Fibroblast of mammary gland (primary cell): ENCODE measurements at regions not wholly inside any gene's neighbourhood (a gene's known extent, or its start where the extent isn't known, plus 50 kb on each side); places are given as distances from the start of the nearest gene placed in this dataset.

Experiments
- DNase-seq: peaks from one replicate; pipeline ENCODE4 v3.0.0-alpha.2; 2010; ENCODE audit warnings: low read depth
- H3K4me3 ChIP-seq: 2 replicates; pipeline ENCODE4 v1.5.1; 2011; ENCODE audit warnings: low read depth, mild to moderate bottlenecking, low read length, moderate library complexity; ENCODE audit not compliant: control insufficient read depth
- TF ChIP-seq, protein P1 (sequence below): conservative IDR thresholded peaks from 2 replicates; pipeline ENCODE4 v1.5.1; 2011; ENCODE audit warnings: low read depth, low read length, inconsistent platforms; ENCODE audit not compliant: control insufficient read depth, insufficient read depth

GRCh38 chr9:92173318-92173717 lies 58.1 kb upstream of the SPTLC1 start:
- H3K4me3 ChIP-seq = no peak overlapping the region
- TF ChIP-seq, protein P1, sequence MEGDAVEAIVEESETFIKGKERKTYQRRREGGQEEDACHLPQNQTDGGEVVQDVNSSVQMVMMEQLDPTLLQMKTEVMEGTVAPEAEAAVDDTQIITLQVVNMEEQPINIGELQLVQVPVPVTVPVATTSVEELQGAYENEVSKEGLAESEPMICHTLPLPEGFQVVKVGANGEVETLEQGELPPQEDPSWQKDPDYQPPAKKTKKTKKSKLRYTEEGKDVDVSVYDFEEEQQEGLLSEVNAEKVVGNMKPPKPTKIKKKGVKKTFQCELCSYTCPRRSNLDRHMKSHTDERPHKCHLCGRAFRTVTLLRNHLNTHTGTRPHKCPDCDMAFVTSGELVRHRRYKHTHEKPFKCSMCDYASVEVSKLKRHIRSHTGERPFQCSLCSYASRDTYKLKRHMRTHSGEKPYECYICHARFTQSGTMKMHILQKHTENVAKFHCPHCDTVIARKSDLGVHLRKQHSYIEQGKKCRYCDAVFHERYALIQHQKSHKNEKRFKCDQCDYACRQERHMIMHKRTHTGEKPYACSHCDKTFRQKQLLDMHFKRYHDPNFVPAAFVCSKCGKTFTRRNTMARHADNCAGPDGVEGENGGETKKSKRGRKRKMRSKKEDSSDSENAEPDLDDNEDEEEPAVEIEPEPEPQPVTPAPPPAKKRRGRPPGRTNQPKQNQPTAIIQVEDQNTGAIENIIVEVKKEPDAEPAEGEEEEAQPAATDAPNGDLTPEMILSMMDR = no peak
- no peak for DNase-seq

DNA sequence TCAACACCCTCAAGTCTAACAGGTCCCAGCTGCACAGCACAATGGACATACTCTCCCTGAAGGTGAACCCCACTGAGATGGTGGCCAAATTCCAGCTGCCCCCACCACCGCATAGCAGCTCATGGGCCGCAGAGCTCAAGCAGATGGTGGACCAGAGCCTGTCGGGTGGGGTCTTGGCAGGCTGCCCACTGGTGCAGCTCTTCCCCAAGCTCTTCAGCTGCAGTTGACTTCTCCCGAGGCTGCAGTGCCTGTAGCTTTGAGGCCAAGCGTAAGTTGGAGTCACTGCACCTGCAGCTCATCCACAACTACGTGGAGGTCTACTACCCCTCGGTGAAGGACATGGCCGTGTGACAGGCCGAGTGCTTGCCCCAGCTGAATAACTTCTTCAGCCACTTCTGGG lies 56.6 kb upstream of the SPTLC1 start:
- no peak overlapping the region for H3K4me3 ChIP-seq
- TF ChIP-seq, protein P1 = no peak
- no peak for DNase-seq

GRCh38 chr9:92171281-92171680 lies 56.1 kb upstream of the SPTLC1 start:
- H3K4me3 ChIP-seq = no peak overlapping the region
- DNase-seq = no peak
- TF ChIP-seq, protein P1 = no peak

DNA sequence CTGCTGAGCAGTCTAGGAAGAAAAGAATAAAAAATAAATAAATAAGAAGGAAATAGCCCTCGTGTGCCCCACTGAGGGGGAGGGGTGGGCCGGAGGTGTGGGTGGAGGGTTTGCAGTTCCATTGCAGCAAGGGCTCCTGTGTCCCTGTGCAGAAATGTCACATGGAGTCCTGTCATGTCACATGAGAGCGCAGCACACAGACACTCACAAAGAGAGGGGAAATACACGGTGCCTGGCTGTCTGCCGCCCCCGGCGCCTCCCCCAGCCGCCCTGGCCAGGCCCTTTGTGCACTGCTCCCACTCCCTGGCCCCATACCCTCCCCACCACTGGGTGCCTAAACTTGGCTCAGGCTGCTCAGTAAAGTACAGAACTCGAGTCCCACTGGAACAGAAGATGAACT lies 55.6 kb upstream of the SPTLC1 start:
- no peak overlapping the region for H3K4me3 ChIP-seq
- no peak for DNase-seq
- TF ChIP-seq, protein P1 = no peak

DNA sequence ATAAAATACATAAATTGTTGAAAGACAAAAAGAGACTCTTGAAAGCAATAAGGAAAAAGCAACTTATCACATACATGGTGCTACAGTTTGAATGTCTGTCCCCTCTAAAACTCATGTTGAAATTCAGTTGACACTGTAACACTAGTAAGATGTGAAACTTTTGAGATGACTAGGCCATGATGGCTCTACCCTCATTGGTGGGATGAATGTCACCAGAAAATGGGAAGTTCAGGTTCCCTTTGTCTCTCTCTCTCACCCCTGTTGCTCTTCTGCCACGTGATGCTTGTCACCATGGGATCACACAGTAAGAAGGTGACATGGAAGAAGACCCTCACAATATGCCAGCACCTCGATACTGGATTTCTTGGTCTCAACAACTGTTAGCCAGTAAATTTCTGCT lies 50.3 kb upstream of the SPTLC1 start:
- H3K4me3 ChIP-seq = no peak overlapping the region
- DNase-seq = no peak
- TF ChIP-seq, protein P1 = no peak
